Mesenchymal stem cell (in vitro differentiated cells and primary cell): ENCODE measurements at regions not wholly inside any gene's neighbourhood (a gene's known extent, or its start where the extent isn't known, plus 50 kb on each side); places are given as distances from the start of the nearest gene placed in this dataset.

Source experiments
- DNase-seq: peaks from one replicate; pipeline ENCODE4 v3.0.0-alpha.2; 2013
- H2AFZ ChIP-seq: one replicate; pipeline ENCODE4 v1.6.1; 2013; ENCODE audit warnings: low read depth, mild to moderate bottlenecking, control low read depth, inconsistent platforms, low read length, moderate library complexity
- H2AK5ac ChIP-seq: 2 replicates; pipeline ENCODE4 v1.6.1; 2013; ENCODE audit warnings: low read length, moderate library complexity, mild to moderate bottlenecking, inconsistent platforms; ENCODE audit not compliant: severe bottlenecking
- H2BK120ac ChIP-seq: one replicate; pipeline ENCODE4 v1.6.1; 2013; ENCODE audit warnings: low read depth, mild to moderate bottlenecking, inconsistent platforms, low read length, moderate library complexity
- H2BK12ac ChIP-seq, 2 experiments: one replicate each; pipeline ENCODE4 v1.6.1; 2013; ENCODE audit warnings: inconsistent platforms in 2 of 2, low read length in 2 of 2, mild to moderate bottlenecking in 2 of 2, moderate library complexity in 2 of 2, control low read depth in 1 of 2
- H2BK15ac ChIP-seq: one replicate; pipeline ENCODE4 v1.6.1; 2013; ENCODE audit warnings: mild to moderate bottlenecking, low read depth, inconsistent platforms; ENCODE audit not compliant: poor library complexity, severe bottlenecking
- H2BK5ac ChIP-seq: 2 replicates; pipeline ENCODE4 v1.6.1; 2013; ENCODE audit warnings: low read depth, mild to moderate bottlenecking, low read length, control low read depth, inconsistent platforms; ENCODE audit not compliant: poor library complexity, severe bottlenecking
- H3K14ac ChIP-seq, 2 experiments: one replicate each; pipeline ENCODE4 v1.6.1; 2013; ENCODE audit warnings: inconsistent platforms in 2 of 2, low read length in 2 of 2, control low read depth in 1 of 2, mild to moderate bottlenecking in 1 of 2, moderate library complexity in 1 of 2
- H3K18ac ChIP-seq, 2 experiments: one replicate each; pipeline ENCODE4 v1.6.1; 2013; ENCODE audit warnings: inconsistent platforms in 2 of 2, low read length in 2 of 2, control low read depth in 1 of 2, low read depth in 1 of 2, mild to moderate bottlenecking in 1 of 2
- H3K23ac ChIP-seq, 2 experiments: one replicate each; pipeline ENCODE4 v1.6.1; 2013; ENCODE audit warnings: inconsistent platforms in 2 of 2, low read length in 2 of 2, mild to moderate bottlenecking in 2 of 2, moderate library complexity in 2 of 2, control low read depth in 1 of 2
- H3K27ac ChIP-seq: 2 replicates; pipeline ENCODE4 v1.5.1; 2013; ENCODE audit warnings: mild to moderate bottlenecking, moderate library complexity, low read length, control low read depth, inconsistent platforms; ENCODE audit not compliant: poor library complexity, severe bottlenecking
- H3K27me3 ChIP-seq, 2 experiments: 2 replicates each; pipeline versions ENCODE4 v1.6.1 to v1.7.0; 2013; ENCODE audit warnings: low read length in 2 of 2, mild to moderate bottlenecking in 2 of 2, moderate library complexity in 2 of 2, control low read depth in 1 of 2, inconsistent platforms in 1 of 2; ENCODE audit not compliant: control insufficient read depth in 1 of 2, insufficient read depth in 1 of 2
- H3K36me3 ChIP-seq, 2 experiments: 2 replicates each; pipeline versions ENCODE4 v1.6.1 to v1.7.0; 2013; ENCODE audit warnings: low read length in 2 of 2, control low read depth in 1 of 2, inconsistent platforms in 1 of 2, low read depth in 1 of 2, mild to moderate bottlenecking in 1 of 2; ENCODE audit not compliant: insufficient read depth in 2 of 2, control insufficient read depth in 1 of 2
- H3K4ac ChIP-seq, 2 experiments: one replicate each; pipeline ENCODE4 v1.6.1; 2013; ENCODE audit warnings: inconsistent platforms in 2 of 2, low read length in 2 of 2, mild to moderate bottlenecking in 2 of 2, moderate library complexity in 2 of 2, control low read depth in 1 of 2, low read depth in 1 of 2
- H3K4me1 ChIP-seq: 2 replicates; pipeline ENCODE4 v1.6.1; 2013; ENCODE audit warnings: low read depth, low read length, control low read depth; ENCODE audit not compliant: control insufficient read depth, insufficient read depth
- H3K4me2 ChIP-seq: 2 replicates; pipeline ENCODE4 v1.6.1; 2013; ENCODE audit warnings: low read length, mild to moderate bottlenecking, inconsistent platforms; ENCODE audit not compliant: poor library complexity, severe bottlenecking
- H3K4me3 ChIP-seq, 2 experiments: 2 replicates each; pipeline versions ENCODE4 v1.5.1 to v1.7.0; 2013; ENCODE audit warnings: low read length in 2 of 2, mild to moderate bottlenecking in 2 of 2, control low read depth in 1 of 2, low read depth in 1 of 2; ENCODE audit not compliant: insufficient read depth in 1 of 2
- H3K79me1 ChIP-seq: replicated peaks from 2 replicates; pipeline ENCODE4 v1.6.1; 2013; ENCODE audit warnings: mild to moderate bottlenecking, control low read depth, low read length, inconsistent platforms; ENCODE audit not compliant: poor library complexity, severe bottlenecking
- H3K9ac ChIP-seq: 2 replicates; pipeline ENCODE4 v1.7.0; 2013; ENCODE audit warnings: mild to moderate bottlenecking, low read length, moderate library complexity
- H3K9me3 ChIP-seq: 2 replicates; pipeline ENCODE4 v1.7.0; 2013; ENCODE audit warnings: mild to moderate bottlenecking, low read length; ENCODE audit not compliant: control insufficient read depth
- H4K8ac ChIP-seq: one replicate; pipeline ENCODE4 v1.6.1; 2013; ENCODE audit warnings: inconsistent platforms, mild to moderate bottlenecking, low read length, moderate library complexity
- H4K91ac ChIP-seq: one replicate; pipeline ENCODE4 v1.6.1; 2013; ENCODE audit warnings: mild to moderate bottlenecking, low read length, inconsistent platforms
- WGBS: methylation state at CpG from one replicate; pipeline ENCODE4 v1.1.7; 2013; ENCODE audit warnings: mixed read lengths; 5-methylcytosine and 5-hydroxymethylcytosine counted together

DNA sequence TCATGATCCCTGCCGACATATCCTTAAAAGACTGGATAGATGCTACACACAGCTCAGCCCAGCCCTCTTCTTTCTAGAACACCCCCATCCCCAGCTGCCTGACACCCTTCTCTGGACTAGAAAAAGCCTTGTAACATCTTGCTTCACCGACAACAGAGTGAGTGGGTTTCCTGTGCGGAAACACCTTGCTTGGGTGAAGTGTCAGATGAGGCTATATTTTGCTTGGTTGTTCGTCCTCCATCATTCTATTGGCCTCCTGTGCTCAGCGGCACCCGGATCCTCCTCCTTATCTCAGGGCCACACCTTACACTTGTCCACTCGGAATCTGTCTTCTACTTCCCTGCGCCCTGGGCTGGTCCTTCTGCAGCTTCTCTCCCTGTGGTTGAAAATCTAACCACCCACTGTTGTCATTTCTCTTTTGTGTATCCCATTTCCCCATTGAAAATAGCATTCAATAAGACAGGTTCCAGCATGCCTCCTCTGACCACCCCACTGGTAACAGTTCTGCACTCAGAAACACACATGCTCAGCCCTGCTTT is 101.3 kb upstream of the MLN start:
- Histone ChIP-seq H3K27me3 (peaks cover 36 to 70% of the 10 kb centered on the region in 2 experiments), H2BK5ac (no peak overlapping the region), H2AFZ (no peak overlapping the region), H3K27ac (no peak overlapping the region), H3K4me1 (peaks cover 14% of the 10 kb centered on the region), H3K14ac (no peak overlapping the region), H4K91ac (no peak overlapping the region), H3K9me3 (no peaks in the 10 kb centered on the region), H3K4me2 (no peak overlapping the region), H3K23ac (no peak overlapping the region), H3K18ac (no peak overlapping the region), H2AK5ac (no peak overlapping the region), H3K9ac (no peak overlapping the region), H2BK15ac (no peak overlapping the region), H3K36me3 (no peaks in the 10 kb centered on the region), H4K8ac (no peak overlapping the region), H2BK12ac (no peak overlapping the region), H2BK120ac (no peak overlapping the region), H3K4me3 (no peak overlapping the region), H3K4ac (no peak overlapping the region), H3K79me1 (no peaks in the 10 kb centered on the region)
- 86% methylated on average over 8 of the region's 8 CpGs for WGBS
- DNase-seq, result no peak

DNA sequence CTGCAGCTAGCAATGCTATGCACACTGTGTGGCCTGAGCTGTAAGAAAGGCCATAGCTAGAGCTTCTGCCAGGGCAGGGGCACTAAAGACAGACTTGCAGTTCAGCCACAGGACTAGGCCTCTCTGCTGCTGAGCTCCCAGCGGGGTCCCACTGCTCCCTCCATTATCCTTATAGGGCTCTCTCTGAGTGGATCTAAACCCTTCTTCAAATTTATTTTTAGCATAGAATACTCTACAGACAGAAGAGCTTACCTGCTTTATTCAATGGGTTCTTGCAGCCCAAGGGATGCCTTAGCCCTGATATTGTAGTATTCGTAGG is 100.9 kb upstream of the MLN start:
- Histone ChIP-seq H3K27me3 (peaks cover 38 to 72% of the 10 kb centered on the region in 2 experiments), H3K27ac (no peak overlapping the region), H3K4me2 (no peak overlapping the region), H4K8ac (no peak overlapping the region), H4K91ac (no peak overlapping the region), H3K18ac (no peak overlapping the region), H3K9ac (no peak overlapping the region), H3K36me3 (no peaks in the 10 kb centered on the region), H3K4me1 (peaks cover 14% of the 10 kb centered on the region), H3K4me3 (no peak overlapping the region), H3K79me1 (no peaks in the 10 kb centered on the region), H3K9me3 (no peaks in the 10 kb centered on the region), H2AFZ (no peak overlapping the region), H2BK5ac (no peak overlapping the region), H3K23ac (no peak overlapping the region), H2BK120ac (no peak overlapping the region), H3K14ac (no peak overlapping the region), H3K4ac (no peak overlapping the region), H2BK15ac (no peak overlapping the region), H2BK12ac (no peak overlapping the region), H2AK5ac (no peak overlapping the region)
- no peak for DNase-seq
- 93% methylated on average over 2 of the region's 2 CpGs for WGBS

DNA sequence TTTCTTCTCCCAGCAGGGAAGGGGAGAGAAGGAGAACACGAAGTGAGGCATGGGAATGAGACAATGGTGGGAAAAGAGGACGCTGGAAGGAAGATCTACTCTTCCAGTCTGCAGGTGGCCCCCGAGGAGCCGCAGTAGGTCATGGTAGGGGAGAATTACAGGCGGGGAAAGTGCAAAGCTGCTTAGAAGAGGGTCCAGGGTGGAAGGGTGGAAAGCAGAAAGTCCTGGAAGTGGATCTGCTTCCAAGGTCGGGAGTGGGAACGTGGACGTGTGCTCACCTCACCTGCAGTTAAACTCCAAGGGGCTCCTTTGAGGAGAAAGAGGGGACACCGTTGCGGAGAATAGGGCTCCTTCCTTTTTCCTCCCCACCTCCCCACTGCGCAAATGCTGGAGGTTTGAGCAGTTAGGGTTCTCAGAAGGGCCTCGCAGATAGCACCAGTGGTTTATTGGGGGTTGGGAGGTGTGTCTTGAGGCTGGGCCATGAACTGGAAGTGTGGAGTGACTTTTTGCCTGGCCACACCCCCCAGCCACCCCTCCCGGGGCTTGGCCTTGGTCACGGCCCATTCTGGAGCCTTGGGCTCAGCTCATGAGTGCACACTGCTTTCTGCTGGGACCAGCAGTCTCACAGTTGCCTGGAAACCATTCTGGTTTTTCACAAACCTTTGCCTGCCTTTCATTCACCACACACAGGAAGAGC is 100.4 kb upstream of the MLN start:
- Histone ChIP-seq H2BK12ac (no peak overlapping the region), H3K4ac (no peak overlapping the region), H3K14ac (no peak overlapping the region), H3K4me3 (no peak overlapping the region), H2BK120ac (no peak overlapping the region), H2AFZ (no peak overlapping the region), H3K36me3 (no peaks in the 10 kb centered on the region), H3K27ac (no peak overlapping the region), H3K27me3 (peaks cover 44 to 77% of the 10 kb centered on the region in 2 experiments), H3K79me1 (no peaks in the 10 kb centered on the region), H3K9ac (no peak overlapping the region), H3K4me1 (peaks cover 14% of the 10 kb centered on the region), H2BK15ac (no peak overlapping the region), H3K18ac (no peak overlapping the region), H3K4me2 (no peak overlapping the region), H4K91ac (no peak overlapping the region), H3K9me3 (no peaks in the 10 kb centered on the region), H4K8ac (no peak overlapping the region), H2BK5ac (no peak overlapping the region), H3K23ac (no peak overlapping the region), H2AK5ac (no peak overlapping the region)
- 59% methylated on average over 10 of the region's 14 CpGs for WGBS
- no peak for DNase-seq

DNA sequence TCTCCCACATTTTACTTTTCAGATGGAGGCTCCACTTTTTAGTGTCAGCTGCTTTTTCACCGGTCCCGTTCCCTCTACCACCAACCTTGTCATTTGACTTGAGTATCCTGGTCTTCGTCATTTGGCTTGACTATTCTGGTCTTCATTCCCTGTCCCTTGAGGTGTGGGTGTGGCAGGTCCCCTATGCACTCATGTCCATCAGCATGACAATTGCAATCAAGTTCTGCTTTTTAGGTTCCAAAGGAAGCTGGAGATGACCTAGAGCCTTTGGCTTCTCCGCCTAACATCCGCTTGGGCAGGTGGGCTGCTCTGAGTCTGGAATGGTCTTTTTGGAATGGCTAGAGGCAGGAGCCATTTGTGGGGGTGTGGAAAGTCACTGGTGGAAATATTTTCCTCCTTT is 99.8 kb upstream of the MLN start:
- Histone ChIP-seq H3K9me3 (no peaks in the 10 kb centered on the region), H4K91ac (no peak overlapping the region), H3K14ac (no peak overlapping the region), H3K9ac (no peak overlapping the region), H2BK5ac (no peak overlapping the region), H2BK15ac (no peak overlapping the region), H3K4me3 (no peak overlapping the region), H4K8ac (no peak overlapping the region), H2AK5ac (no peak overlapping the region), H3K4me2 (no peak overlapping the region), H3K23ac (no peak overlapping the region), H3K4me1 (peaks cover 14% of the 10 kb centered on the region), H3K79me1 (no peaks in the 10 kb centered on the region), H2BK120ac (no peak overlapping the region), H3K27ac (no peak overlapping the region), H2AFZ (no peak overlapping the region), H3K27me3 (peaks cover 50 to 78% of the 10 kb centered on the region in 2 experiments), H3K18ac (no peak overlapping the region), H2BK12ac (no peak overlapping the region), H3K36me3 (no peaks in the 10 kb centered on the region), H3K4ac (no peak overlapping the region)
- DNase-seq, result no peak
- WGBS, result 96% methylated on average over 5 of the region's 5 CpGs
